Muscle of leg (tissue), 3 donors: ENCODE measurements at regions not wholly inside any gene's neighbourhood (a gene's known extent, or its start where the extent isn't known, plus 50 kb on each side); places are given as distances from the start of the nearest gene placed in this dataset.
A peak's percentile ranks its signal among the peaks of the same experiment; 100 is the strongest.

ENCODE experiments used
- DNase-seq: peaks from one replicate; pipeline ENCODE4 v3.0.0; 2013
- H3K27ac ChIP-seq: one replicate; pipeline ENCODE4 v1.5.1; 2013; ENCODE audit warnings: mild to moderate bottlenecking, low read length, control low read depth
- H3K27me3 ChIP-seq: one replicate; pipeline ENCODE4 v1.6.1; 2013; ENCODE audit warnings: low read length; ENCODE audit not compliant: control insufficient read depth, insufficient read depth
- H3K36me3 ChIP-seq: one replicate; pipeline ENCODE4 v1.6.1; 2013; ENCODE audit warnings: low read length; ENCODE audit not compliant: control insufficient read depth, insufficient read depth
- H3K4me1 ChIP-seq: one replicate; pipeline ENCODE4 v1.6.1; 2013; ENCODE audit warnings: low read length; ENCODE audit not compliant: control insufficient read depth, insufficient read depth
- H3K4me3 ChIP-seq: one replicate; pipeline ENCODE4 v1.5.1; 2013; ENCODE audit warnings: low read length, control low read depth
- H3K9me3 ChIP-seq: replicated peaks from 2 replicates; pipeline ENCODE4 v1.6.1; 2013; ENCODE audit warnings: low read depth, low read length; ENCODE audit not compliant: control insufficient read depth
- WGBS: methylation state at CpG from one replicate; pipeline ENCODE4 v1.1.5; 2013; ENCODE audit warnings: missing lambda C conversion rate; ENCODE audit not compliant: insufficient coverage; 5-methylcytosine and 5-hydroxymethylcytosine counted together

DNA sequence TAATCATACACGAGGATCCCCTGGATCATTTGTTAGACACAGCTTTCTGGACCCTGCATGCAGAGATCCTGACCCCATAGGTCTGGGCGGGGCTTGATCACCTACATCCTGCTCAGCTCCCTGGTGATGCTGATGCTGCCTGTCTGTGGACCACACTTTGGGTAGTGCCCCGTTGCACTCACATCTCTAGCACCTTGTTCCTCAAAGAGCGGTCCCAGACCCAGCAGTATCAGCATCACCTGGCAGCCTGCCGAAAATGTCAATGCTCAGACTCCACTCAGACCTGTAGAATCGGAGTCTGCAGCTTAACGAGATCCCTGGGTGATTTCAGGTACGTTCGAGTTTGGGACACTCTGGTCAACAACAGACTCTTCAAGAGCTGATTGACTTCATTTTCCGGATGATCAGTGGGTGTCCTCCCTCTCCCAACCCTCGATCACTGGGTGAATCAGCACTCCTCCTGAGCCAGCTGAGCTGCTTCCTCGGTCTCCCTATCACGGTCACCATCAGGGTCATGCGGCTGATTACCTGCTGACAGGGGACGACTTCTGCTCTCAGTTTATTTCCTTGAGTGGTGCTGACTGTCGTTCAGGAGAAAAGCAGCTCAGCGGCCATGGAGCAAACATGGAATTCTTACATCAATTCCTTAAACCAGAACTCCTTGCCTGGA is 150.6 kb upstream of the RAB12 start:
- Histone ChIP-seq H3K27ac (no peak overlapping the region), H3K9me3 (no peaks in the 10 kb centered on the region), H3K4me3 (no peak overlapping the region), H3K4me1 (no peaks in the 10 kb centered on the region), H3K36me3 (no peaks in the 10 kb centered on the region), H3K27me3 (no peaks in the 10 kb centered on the region)
- WGBS, result 83% methylated on average over 15 of the region's 17 CpGs
- no peak for DNase-seq

- 92% methylated on average over 4 of the region's 5 CpGs for WGBS
- no peak for DNase-seq
- Histone ChIP-seq H3K4me1 (no peaks in the 10 kb centered on the region), H3K27ac (no peak overlapping the region), H3K27me3 (no peaks in the 10 kb centered on the region), H3K36me3 (no peaks in the 10 kb centered on the region), H3K9me3 (no peaks in the 10 kb centered on the region), H3K4me3 (no peak overlapping the region)
These were observed 148.5 kb upstream of the RAB12 start for GRCh38 chr18:8460748-8461147.

GRCh38 chr18:8461544-8461943 is 147.7 kb upstream of the RAB12 start:
- no peak overlapping the region for H3K4me3 ChIP-seq
- no peaks in the 10 kb centered on the region for H3K4me1 ChIP-seq
- H3K27me3 ChIP-seq, result no peaks in the 10 kb centered on the region
- DNase-seq, result no peak
- H3K27ac ChIP-seq, result no peak overlapping the region
- no peaks in the 10 kb centered on the region for H3K36me3 ChIP-seq
- no CpG with 5 or more reads among the region's 2 CpGs for WGBS
- no peaks in the 10 kb centered on the region for H3K9me3 ChIP-seq

DNA sequence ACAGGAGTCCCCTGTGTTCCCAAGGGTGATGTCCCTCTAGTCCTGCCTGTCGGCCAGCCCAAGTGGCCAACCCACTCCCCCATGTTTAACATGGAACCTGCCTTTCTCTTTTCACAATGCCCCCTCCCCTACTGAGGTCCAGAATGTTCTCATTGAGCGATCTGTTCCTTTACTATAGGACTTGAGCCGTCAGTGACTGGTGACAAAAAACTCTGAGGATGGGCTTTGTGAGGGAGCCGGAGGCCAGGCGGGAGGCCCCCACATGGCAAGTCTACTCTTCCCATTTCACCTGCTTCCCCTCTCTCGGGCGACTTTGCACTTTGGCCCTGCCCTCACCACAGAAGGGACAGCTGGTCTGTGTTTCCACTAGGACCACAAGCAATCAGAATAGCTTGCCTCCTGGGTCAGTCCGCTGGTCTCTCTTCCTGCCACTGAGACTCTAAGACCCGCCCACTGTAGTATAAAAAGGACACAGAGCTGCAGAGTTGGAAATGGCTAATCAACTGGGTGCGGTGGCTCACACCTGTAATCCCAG is 146.5 kb upstream of the RAB12 start:
- Histone ChIP-seq H3K27me3 (no peaks in the 10 kb centered on the region), H3K36me3 (no peaks in the 10 kb centered on the region), H3K4me1 (peaks cover 2% of the 10 kb centered on the region), H3K27ac (no peak overlapping the region), H3K4me3 (no peak overlapping the region), H3K9me3 (no peaks in the 10 kb centered on the region)
- no peak for DNase-seq
- WGBS, result 98% methylated on average over 6 of the region's 10 CpGs

GRCh38 chr18:8463791-8464190 is 145.4 kb upstream of the RAB12 start:
- 67% methylated on average over 1 of the region's 3 CpGs for WGBS
- Histone ChIP-seq H3K4me1 (peaks cover 11% of the 10 kb centered on the region), H3K27me3 (no peaks in the 10 kb centered on the region)

DNA sequence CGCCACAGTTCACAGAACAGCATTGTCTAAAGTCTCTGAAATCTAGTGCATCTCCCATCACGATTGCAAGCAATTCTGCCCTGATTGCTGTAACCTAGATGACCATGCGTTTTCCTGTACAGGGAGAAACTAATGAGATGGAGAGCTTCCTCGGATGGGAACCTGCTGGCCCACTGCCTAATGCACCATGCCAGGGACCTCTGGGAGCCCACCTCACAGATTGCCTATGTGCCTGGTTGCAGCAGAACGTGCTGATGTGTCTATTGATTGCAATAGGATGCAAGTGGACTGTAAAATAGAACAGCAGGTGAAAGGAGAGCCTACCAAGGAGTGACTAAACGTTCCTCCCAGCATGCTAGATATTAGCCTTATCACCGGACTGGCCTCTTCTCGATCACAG is 141.0 kb upstream of the RAB12 start:
- H3K9me3 ChIP-seq, result no peaks in the 10 kb centered on the region
- peaks cover 41% of the 10 kb centered on the region for H3K4me1 ChIP-seq
- WGBS, result 56% methylated on average over 3 of the region's 8 CpGs
- no peak overlapping the region for H3K27ac ChIP-seq
- DNase-seq, result no peak
- H3K36me3 ChIP-seq, result no peaks in the 10 kb centered on the region
- H3K27me3 ChIP-seq, result no peaks in the 10 kb centered on the region
- no peak overlapping the region for H3K4me3 ChIP-seq

More at GRCh38 chr18:8463791-8464190, 145.4 kb upstream of the RAB12 start:
- Histone ChIP-seq H3K27ac (no peak overlapping the region), H3K4me3 (no peak overlapping the region), H3K36me3 (no peaks in the 10 kb centered on the region), H3K9me3 (no peaks in the 10 kb centered on the region)
- no peak for DNase-seq

GRCh38 chr18:8468921-8469335 is 140.3 kb upstream of the RAB12 start:
- Histone ChIP-seq H3K36me3 (no peaks in the 10 kb centered on the region), H3K4me1 (peaks cover 41% of the 10 kb centered on the region), H3K27ac (peak overlapping the region; percentile 43), H3K27me3 (no peaks in the 10 kb centered on the region), H3K4me3 (no peak overlapping the region), H3K9me3 (no peaks in the 10 kb centered on the region)
- peak; percentile 78 for DNase-seq
- 25% methylated on average over 7 of the region's 9 CpGs for WGBS

DNA sequence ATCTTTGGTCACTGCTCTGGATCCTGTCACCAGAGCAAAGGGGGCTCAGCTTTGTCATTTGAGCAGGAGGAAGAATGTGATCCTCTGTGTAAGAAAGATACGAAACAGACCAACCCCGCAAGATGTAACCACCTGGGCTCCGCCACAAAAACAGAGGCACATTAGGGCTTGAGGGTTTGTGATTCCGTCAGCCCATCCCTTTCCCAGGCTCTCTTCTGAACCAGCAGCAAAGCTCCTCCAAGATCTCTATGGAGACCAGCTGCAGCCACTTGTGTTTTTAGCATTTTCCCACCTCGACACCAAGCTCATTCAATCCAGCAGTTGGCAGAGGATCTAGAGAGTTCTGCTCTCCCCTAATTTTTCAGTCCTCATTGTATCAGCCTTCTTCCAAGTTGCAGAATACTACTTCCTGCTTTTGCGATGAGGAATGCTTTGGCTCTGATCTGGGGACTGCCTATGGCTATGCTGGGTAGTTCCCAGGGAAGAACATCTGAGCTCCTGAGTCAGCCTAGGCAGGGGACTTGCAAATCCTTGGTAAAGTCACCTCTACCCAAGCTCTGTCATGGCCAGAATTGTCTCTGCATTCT is 139.6 kb upstream of the RAB12 start:
- H3K9me3 ChIP-seq, result no peaks in the 10 kb centered on the region
- H3K27ac ChIP-seq, result peak overlapping the region; percentile 51
- H3K4me1 ChIP-seq, result peaks cover 41% of the 10 kb centered on the region
- H3K27me3 ChIP-seq, result no peaks in the 10 kb centered on the region
- WGBS, result 24% methylated on average over 5 of the region's 6 CpGs
- no peak overlapping the region for H3K4me3 ChIP-seq
- peak; percentile 86 for DNase-seq
- no peaks in the 10 kb centered on the region for H3K36me3 ChIP-seq

GRCh38 chr18:8471372-8471771 is 137.9 kb upstream of the RAB12 start:
- 83% methylated on average over 5 of the region's 6 CpGs for WGBS
- no peaks in the 10 kb centered on the region for H3K9me3 ChIP-seq
- H3K4me3 ChIP-seq, result no peak overlapping the region
- DNase-seq, result peak; percentile 65
- H3K27ac ChIP-seq, result peak overlapping the region; percentile 59
- H3K4me1 ChIP-seq, result peaks cover 41% of the 10 kb centered on the region
- no peaks in the 10 kb centered on the region for H3K36me3 ChIP-seq
- H3K27me3 ChIP-seq, result no peaks in the 10 kb centered on the region

DNA sequence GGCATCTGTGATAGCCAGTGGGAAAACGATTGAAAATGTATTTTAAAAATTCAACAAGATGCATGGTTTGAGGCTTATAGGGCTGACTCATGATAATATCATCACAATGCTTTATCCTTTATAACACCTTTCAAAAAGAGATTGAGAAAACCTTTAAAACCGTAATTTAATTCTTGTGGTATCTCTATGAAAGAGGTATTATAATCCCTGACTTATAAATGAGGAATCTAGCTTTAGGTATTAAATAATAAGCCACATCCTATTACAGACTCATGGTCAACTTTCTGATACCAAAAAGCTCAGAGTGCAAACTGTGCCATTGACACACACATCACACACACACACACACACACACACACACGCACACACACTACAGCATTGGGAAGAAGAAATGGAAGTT is 134.6 kb upstream of the RAB12 start:
- no CpG with 5 or more reads among the region's 3 CpGs for whole genome bisulfite sequencing
- peaks cover 21% of the 10 kb centered on the region for H3K4me1 ChIP-seq
- no peaks in the 10 kb centered on the region for H3K36me3 ChIP-seq
- H3K9me3 ChIP-seq, result peaks cover 2% of the 10 kb centered on the region
- no peak for DNase-seq
- no peak overlapping the region for H3K27ac ChIP-seq
- no peak overlapping the region for H3K4me3 ChIP-seq
- peaks cover 3% of the 10 kb centered on the region for H3K27me3 ChIP-seq
